GM19324 (cell line): ENCODE measurements at regions not wholly inside any gene's neighbourhood (a gene's known extent, or its start where the extent isn't known, plus 50 kb on each side); places are given as distances from the start of the nearest gene placed in this dataset.

Source experiments
- ATAC-seq: cut with Tn5 transposase; IDR thresholded peaks from one replicate; pipeline ENCODE4 v1.9.1; 2021; ENCODE audit warnings: mild to moderate bottlenecking, moderate library complexity; ENCODE audit not compliant: unreplicated experiment, low FRiP score

DNA sequence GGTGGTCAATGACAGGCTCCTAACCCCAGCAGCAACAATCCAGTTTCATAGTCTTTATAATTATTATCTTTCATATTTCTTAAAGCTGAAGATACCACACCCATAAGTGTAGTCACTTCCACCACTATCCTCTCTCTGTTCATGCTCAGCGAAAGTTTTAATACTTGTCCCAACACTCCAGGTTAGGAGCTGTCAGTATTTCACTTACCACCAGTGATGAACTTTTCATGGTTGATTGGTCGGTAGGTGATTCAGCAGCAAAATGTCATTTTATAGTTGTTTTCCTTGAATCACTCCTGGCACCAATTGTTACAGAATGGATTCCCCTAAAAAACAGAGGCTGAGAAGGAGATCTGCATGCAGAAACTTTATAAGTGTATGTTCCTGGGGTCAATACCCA is 324.9 kb downstream of the CCDC85A start:
- no peak for ATAC-seq

DNA sequence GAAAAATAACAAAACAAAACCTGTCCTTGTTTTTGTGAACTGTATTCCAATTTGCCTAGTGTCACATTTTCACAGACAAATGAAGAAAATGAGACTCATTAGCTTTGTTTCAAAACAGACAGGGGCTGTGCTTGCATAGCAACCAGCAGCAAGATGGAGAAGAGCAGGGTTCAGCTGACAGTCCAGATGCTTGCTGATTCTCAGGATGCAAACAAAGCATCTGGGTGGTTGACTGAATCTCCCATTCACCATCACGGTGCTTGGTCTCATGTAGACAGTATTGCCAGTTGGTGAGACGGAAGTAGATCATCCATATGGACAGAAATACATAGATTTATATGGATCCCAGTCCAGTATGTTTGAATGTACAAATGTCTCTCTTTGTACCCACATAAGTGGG is 326.8 kb downstream of the CCDC85A start:
- ATAC-seq = no peak

DNA sequence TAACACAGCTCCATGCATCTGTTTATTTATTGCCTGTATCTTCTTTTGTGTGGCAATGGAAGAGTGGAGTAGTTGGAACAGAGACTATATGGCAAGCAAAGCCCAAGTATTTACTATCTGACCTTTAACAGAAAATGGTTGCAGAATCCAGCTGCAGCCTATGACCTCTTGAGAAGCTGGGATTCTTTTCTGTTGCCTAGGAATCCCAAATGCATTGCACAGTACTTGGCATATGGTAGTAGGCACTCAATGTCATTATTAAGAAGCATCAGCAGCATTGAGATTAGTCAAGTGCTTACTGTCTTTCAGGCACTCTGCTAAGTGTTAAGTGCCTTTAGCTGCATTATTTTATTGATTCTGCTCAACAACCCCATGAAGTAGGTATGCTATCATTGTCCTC is 331.6 kb downstream of the CCDC85A start:
- no peak for ATAC-seq

DNA sequence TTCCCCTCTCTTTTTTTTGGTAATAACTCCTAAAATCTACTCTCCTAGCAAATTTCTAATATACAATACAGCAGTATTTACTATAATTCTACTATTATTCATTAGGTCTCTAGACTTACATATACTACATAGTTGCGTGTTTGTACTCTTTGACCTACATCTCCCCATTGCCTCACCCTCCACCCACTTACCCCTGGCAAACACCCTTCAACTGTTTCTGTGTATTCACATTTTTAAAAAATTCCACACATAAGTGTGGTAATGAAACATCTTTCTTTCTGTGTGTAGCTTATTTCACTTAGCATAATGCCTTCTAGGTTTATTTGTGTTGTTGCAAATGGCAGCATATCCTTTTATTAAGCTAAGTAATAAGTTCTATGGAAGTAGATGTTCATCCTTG is 336.0 kb downstream of the CCDC85A start:
- no peak for ATAC-seq

DNA sequence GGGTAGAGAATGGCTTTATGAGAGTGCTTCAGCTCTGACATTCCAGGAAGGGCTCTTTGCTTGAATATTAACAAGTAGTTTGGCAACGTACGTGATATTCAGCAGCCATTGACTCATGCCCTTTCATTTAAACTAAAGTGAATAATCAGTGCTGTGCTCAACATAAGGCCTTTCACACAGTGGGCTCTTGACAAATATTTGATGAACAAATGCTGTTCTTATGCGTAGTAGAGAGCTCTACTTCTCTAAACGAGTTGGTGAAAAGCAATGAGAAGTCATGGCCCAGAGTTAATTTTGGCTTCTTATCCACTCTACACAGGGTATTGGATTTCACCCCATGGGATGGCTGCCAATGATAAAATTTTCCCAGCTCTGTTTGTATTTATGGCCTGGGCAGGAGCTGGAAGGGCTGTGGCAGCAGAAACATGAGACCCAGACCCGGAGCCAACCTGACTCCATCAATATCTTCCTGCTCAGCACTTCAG is 338.9 kb downstream of the CCDC85A start:
- no peak for ATAC-seq

DNA sequence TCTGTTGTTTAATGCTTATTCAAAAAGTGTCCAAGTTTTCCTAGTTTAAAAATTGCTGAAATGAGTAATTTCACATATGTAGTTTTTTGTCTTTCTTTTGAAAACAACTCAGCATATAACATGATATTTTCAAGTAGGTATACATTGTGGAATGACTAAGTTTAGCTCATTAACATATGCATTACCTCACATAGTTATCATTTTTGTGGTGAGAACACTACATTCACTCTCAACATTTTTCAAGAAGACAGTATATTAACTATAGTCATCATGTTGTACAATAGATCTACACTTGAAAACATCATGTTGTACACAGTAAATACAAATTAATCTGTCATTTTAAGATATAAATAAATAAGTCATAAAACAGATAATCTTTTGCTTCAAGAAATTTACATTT is 340.0 kb downstream of the CCDC85A start:
- ATAC-seq = no peak

DNA sequence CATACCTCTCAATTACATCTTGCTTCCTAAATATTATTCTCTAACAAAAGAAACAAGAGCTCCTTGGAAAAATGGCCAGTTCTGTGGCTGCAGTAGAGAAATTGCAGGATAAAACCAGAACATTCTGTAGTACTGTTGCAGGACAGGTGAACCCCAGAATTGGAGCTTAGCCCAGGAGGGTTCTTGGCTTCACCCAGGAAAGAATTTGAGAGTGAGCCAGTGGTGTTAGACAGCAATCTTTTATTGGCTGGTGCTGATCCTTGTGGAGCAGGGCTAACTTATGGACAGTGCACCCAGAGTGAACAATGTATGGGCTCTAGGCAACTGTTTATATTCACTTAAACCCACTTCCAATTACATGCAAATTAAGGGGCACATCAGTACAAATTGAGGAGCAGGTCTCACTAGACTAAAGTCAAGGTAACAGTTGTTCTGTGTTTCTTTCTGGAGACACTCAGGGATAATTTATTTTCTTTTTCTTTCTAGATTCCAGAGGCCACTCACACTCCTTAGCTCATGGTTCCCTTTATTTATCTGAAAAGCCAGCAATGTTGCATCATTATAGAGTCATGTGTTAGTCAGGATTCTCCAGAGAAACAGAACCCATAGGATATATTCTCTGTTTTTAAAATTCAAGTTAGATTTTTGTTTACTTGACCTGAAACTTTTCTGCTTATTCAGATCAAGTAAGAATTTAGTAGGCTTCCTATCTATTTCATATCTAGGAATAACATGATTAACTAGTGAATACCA is 348.1 kb downstream of the CCDC85A start:
- ATAC-seq = no peak

DNA sequence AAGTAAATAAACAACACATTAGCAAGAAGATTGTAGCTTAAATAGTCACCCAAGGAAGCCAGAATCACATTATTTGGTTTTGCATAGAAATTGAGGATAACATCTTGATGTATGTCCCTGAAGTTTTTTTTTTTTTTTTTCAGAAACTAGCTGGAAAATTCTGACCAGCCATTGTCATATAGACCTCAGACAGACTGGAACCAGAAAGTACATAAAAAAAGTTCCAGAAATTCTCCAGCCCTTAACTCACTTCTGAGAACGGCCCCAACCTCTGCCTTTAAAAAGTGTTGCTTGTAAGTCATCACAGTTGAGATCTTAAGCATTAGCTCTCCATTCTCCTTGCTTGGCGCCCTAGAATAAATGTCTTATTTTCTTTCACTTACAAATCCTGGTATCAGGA is 350.5 kb downstream of the CCDC85A start:
- ATAC-seq = no peak

DNA sequence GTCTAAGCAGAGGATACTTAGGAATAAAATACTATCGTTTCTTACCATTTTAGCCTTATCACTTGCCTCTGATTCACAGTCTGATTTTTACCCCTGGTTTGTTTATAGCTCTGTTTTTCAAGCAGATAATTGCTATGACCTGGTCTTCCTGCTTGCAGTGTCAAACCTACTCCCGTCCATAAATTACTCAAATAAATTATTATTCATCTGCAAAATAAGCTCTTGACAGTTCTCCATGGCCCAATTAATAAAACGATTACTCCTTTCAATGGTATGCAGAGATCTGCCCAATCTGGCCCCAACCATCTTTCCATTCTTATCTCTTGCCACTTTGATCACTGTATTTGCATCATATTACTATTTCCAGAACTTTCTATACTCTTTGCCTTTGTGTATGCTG is 354.0 kb downstream of the CCDC85A start:
- no peak for ATAC-seq

DNA sequence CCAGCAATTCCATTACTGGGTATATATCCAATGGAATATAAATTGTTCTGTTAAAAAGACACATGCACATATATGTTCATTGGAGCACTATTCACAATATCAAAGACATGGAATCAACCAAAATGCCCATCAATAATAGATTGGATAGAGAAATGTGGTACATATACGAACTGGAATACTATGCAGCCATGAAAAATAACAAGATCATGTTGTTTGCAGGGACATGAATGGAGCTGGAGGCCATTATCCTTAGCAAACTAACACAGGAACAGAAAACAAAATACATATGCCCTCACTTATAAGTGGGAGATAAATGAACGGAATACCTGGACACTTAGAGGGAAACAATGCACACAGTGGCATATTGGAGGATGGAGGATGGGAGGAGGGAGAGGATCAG is 355.8 kb downstream of the CCDC85A start:
- ATAC-seq = no peak

DNA sequence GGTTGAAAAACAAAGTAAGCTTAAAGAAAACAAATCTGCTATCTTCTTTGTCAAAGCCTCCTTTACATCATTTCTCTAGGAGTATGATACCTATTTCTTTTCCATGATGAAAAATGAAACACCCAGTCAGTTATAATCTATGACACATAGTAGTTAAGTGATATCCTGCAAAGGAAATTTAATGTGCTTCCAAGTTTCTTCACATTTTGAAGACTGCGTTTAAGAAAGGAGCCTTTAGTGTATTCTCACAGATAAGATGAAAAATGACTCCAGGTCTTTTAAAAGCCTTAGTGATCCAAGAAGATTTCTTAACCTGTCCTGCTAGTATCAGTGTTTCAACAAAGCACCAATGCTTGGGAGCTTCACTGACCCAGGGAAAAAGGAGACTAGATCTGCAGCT is 356.7 kb downstream of the CCDC85A start:
- no peak for ATAC-seq

DNA sequence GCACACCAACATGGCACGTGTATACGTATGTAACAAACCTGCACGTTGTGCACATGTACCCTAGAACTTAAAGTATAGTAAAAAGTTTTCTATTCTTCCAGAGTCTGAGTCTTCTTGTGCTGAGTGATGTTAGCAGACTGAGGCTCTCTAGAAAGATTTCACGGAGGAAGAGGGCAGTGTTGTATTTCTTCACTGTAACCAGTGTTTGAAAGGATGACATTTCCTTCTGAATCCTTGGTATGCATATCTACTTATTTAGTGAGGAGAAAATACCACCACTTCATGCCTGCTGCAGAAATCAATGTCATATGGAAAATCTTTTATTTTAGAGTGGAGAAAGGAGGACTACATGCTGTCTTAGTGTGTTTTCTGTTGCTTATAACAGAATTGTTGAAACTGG is 357.1 kb downstream of the CCDC85A start:
- no peak for ATAC-seq

DNA sequence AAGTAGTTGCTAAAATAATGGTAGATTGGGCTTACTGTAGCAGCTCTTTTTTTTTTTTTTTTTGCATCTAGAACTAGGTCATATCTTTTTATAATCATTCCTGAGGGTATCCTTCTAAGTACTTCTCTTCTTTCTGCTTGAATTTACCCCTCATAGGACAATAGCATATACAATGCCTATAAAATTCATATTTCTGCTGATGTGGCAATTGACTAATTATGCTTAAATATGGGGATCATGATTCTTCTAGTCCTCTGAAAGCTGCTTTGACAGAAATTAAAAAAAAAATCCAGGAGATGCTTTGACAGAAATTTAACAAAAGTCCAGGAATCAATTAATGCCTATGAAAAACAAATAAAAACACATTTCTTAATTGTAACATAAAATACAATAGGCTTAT is 358.4 kb downstream of the CCDC85A start:
- ATAC-seq = no peak

DNA sequence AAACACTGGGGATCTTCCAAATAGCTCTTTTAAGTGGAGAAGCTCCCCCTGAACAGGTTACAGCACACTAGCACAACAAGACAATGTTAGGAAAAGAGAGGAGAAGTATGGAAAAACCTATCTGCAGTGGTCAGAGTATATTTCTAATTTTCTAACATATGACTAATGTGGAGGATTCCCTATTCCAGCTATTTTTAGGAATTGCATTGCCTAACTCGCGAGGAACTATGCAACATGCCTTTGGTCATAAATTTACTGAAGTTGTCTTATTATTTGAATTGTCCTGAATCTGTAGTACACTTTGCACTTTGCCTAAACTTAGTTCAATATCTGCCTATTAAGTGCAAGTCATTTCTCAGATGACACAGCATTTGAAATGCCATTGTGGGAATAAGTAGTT is 381.4 kb downstream of the CCDC85A start:
- ATAC-seq = no peak

DNA sequence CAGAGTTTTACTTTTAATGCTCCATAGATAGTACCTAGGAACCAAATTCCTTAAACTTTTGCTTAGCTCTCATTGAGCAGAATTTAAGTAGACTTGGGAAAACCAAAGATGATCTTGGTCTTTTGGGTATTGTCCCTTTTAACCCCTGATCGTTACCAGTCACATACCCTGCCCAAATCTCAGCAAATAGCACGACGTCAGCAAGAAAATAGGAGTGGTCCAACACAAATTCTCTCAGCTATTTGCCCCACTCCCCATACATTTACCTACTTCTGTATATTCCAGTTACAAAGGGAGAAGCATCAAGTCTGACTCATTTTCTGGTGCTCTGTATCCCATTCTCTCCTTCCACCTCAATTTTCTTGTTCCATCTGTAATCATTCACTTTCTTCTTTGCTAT is 387.3 kb downstream of the CCDC85A start:
- ATAC-seq = no peak

DNA sequence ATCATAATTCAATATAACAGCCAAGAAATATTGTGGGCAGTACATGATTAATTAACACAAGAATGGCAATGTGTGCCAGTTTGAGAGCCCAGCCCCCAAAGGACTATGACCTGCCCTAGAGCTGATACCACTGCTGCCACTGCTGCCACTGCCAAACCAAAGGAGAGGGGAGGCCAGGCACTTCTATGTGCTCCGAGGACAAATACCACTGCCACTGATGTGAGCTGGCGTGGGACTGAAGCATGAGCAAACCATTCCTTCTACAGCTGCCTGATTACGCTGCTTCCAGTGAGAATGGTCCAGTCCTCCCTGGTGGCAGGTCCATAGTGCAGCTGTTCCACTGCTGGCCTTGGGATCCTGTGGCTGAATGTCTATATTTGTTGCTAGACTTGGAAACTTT is 392.2 kb downstream of the CCDC85A start:
- no peak for ATAC-seq

DNA sequence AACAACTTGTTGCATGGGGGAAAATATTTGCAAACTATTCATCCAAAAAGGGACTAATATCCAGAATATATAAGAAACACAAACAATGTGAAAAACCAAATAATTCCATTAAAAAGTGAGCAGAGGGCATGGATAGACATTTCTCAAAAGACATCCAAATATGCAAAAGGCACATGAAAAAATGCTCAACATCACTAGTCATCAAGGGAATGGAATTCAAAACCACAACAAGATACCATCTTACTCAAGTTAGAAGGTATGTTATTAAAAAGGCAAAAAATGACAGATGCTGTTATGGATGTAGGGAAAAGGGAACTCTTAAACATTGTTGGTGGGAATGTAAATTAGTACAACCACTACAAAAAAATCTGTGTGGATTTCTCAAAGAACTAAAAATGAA is 396.5 kb downstream of the CCDC85A start:
- ATAC-seq = no peak

DNA sequence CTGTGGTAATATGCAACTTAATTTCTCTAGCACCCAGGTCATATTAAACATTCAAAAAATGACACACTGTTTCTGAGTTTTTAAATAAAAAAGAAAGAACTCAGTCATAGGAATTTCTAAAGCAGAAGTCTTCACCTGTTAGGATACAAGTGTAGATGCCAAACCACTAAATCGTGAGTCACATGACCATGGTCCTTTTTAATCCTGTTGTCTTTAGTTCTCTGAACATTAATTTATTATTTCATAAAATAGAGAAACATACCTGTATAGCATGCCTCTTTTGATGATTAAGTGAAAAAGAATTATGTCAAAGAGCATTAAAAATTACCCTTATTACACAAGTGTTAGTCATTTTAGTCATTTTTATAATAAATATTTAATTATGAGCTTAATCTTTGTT is 398.8 kb downstream of the CCDC85A start:
- ATAC-seq = no peak

DNA sequence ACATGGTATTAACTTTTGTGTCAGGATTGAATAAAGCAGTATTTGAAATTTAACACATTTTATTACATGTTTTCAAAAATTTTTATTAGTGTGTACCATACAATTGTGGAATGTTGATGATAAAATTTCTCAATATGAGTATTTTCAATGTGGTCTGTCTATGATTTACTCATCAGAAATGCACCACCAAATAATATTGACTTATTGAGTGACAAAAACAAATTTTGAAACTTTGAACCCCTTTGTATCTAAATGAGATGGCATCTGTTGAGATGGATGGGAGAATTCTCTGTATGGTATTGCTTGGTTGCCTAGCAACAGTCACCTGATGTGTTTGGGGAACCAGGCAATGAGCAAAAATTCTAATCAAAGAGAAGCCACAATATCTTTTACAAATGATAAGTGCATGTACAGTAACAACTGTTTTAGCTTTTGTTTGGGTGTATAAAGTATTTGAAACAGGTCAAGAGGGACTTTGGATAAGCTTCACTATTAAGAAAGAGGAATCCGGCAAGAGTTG is 400.1 kb downstream of the CCDC85A start:
- ATAC-seq = no peak

DNA sequence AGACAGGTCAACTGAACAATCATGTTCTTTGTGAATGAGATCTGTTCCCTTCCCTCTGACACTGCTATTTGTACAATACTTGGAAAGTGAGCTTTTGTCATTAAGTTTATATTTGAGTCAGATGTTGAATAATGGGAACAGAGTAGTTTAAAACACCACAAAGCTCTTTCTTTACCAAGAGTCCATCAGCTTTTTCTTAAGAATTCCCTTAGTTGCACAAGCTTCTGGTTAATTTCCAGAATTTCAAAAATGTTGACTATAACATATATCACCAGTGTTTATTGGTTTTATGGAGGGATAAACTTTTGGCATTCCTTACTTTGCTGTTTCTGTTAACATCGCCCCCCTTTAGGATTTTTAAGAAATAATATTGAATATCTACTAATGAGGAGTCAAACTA is 403.7 kb downstream of the CCDC85A start:
- no peak for ATAC-seq

DNA sequence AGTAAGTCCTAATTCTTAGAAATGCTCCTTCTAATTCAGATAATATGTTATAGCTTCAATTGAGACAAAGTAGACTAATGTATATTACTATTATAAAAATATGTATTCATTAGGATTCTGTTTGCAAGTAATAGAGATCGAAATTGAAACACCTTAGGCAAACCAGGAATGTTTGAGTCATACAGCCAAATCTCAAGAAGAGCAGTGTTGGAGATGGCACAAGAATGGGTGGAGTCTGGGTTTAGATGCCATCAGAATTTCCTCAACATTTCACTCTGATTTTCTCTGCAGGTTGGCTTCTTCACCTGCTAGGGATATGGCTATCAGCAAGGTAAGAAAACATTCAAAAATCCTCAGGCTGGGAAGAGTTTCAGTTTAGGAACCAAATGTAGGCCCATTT is 405.4 kb downstream of the CCDC85A start:
- ATAC-seq = no peak

DNA sequence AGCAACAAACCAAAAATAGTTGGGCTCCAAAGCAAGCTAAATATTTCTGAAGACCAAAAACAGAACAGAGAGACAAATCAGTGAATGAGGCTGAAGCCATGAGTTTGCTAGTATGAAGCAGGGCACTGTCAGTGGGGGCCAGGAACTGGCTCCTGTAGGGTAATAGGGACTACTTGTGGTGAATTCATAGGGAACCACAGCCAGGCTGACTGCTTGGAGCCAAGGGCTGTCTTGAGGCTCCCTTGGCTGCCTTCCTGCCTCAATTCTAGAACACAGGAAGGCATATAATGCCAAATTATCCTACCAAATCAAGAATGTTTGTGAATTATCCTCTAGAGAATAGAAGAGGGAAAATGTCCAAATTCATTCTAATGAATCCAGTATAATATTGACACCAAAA is 406.0 kb downstream of the CCDC85A start:
- no peak for ATAC-seq

DNA sequence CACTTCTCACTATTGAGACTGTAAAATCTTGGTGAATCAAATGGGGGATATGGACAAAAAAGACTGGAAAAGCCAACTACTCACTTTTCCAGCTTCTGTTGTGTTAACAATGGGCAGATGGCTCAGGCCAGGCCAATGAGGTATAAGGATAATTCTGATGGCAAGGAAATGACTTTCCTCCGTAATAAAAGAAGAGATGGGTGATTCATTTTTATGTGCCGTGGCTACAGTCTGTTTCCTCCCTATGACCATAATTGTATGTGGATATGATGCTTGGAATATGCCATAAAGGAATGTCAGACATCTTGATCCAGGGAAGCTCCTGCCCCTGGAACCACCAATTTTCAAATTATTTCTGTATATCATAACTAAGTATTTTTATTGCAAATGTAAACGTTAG is 406.8 kb downstream of the CCDC85A start:
- no peak for ATAC-seq
